ENCODE measurements at regions not wholly inside any gene's neighbourhood (a gene's known extent, or its start where the extent isn't known, plus 50 kb on each side); places are given as distances from the start of the nearest gene placed in this dataset.

GRCh38 chr4:89665662-89666061 lies 171.3 kb downstream of the SNCA start:
- DNase-seq = no peak

DNA sequence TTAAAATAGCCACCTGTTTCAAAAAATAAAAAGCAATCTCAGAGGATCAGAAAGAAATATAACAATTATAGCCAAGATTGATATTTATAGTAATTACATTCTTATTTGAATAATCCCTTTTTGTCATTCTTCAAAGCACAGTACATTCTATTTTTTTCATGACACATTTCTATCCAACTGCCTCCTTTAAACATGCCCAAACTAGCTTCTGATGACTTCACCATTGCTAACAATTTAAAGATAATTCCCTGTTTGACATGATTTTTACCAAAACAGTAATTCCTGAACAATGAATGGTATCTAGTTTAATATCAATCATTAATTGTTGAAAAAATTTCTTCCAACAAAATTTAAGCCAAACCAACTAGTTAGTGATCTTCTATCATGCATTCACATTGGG lies 172.4 kb downstream of the SNCA start:
- DNase-seq = no peak

DNA sequence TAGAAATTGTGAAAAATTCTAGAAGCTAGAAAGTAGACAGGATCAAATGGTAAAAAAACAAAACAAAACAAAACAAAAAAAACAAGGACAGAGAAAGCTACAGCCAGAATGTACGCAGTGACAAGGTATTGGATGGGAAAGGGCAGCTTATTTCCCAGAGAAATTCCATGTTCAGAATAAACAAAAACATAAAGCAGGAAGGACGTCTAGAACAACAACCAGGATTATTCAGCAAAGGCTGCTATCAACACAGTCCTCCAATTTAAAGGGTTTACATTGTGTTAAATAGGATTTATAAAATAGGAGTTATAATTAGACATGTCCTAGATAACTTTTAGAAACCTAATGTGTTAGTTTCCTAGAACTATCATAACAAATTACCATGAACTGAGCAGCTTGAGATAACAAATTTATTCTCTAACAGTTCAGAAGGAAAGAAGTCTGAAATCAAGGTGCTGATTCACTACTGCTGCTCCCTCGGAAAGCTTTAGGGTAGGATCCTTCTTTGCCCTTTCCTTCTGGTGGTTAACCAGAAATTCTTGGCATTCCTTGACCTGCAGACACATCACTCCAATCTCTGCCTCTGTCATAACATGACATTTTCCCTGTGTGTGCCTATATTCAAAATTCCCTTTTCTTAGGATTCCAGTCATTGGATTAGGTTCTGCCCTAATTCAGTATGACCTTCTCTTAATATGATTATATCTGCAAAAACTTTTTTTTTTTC lies 175.6 kb downstream of the SNCA start:
- DNase-seq = peak; percentile 83

DNA sequence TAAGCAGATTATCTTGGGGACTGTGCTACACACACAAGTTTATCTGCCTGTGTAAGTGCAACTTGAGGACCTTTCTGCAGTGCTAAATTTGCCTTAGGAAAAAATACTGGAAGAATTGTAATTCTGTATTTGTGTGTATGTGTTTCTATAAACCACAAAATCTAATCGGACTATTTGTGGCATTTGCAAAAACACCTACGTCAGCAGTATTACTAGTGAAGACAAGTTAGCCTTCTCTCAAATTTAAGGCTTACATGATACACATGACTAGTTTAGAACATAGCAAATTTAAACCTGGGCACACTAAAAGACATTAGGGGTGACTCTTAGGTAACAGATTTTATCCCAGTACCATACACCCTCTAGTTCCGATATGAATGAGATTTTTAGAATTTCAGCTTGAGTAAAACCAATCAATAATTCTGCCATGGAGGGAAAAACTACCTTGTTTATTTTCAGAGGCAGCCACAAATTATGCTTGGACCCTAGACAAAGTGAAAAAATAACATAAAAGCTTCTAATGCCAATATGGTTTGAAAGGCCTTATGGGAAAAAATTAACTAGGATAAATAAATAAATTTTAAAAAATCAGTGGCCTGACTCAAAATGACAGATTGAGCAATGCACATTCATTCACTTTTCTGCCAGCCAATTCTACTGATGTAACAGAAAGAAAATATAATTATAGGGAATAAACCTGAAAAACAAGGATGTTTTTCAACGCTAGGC lies 176.4 kb downstream of the SNCA start:
- peak; percentile 10 for DNase-seq

GRCh38 chr4:89658701-89659024 lies 178.3 kb downstream of the SNCA start:
- DNase-seq = no peak

DNA sequence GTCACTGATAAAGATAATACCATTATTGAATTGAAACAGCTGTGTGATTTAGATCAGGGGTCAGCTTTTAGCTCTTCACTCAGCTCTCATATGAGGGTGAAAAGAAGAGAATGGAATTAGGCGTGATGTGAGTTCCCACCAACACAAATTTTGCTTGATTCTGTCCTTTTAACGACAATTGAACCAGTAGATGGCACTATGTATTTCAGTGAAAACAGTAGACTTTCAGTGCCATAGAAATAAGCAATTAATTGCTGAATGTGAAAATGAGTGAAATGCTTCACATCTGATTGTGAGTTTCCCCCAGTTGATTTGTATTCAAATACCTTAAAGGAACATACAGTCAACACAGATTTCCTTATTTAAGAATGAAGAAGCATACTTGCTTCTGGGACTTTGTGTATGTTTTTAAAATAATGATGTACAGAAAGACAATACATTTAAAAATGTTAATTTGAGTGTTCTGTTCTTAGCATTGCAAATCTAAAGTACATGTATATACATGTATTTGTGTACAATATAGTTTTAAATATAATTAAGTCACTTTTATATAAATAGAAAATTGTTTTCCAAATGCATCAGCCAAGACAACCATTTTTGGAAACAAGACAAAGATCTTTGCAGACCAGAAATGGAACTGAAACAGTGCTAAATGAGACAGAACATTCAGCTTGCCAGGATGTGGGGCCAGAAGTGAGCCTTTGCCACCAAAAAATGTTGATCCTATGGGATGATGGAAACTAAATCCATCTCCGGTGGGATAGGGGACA lies 178.8 kb downstream of the SNCA start:
- DNase-seq = peak; percentile 44

DNA sequence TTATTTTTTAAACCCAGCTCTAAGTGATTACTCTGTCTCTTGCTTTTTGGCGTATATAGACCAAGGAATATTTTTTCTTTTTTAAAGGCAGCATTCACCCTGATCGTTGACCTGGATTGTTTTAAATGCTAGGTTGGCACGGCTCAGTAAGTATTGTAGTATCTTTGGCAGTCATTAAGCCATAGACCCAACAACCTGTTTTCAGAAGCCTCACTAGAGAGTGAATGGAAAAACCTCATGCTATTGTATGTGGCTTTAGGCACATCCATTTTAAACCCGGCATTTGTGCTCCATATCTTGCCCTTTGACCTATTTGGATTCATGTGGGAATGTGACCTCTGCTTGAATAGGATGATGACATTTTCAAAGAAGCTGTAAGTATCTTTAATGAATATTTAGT lies 183.9 kb downstream of the SNCA start:
- DNase-seq = no peak

DNA sequence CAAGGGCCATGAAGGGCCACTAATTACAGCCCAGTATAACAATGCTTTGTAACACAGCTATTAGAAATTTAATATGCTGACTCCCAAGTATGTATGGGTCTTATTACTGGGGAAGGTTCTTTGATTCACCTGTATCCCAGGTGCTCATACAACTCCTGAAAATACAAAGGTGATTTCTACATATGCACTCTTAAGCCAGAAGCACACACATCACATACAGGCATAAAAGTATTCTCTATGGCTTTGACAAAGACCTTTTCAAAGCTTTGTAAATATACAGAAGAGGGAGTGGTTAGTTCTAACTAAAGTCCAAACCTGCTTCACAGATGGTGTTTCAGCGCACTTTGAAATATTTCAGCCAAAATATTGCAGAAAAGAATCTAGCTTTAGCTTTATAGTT lies 191.5 kb downstream of the SNCA start:
- no peak for DNase-seq

DNA sequence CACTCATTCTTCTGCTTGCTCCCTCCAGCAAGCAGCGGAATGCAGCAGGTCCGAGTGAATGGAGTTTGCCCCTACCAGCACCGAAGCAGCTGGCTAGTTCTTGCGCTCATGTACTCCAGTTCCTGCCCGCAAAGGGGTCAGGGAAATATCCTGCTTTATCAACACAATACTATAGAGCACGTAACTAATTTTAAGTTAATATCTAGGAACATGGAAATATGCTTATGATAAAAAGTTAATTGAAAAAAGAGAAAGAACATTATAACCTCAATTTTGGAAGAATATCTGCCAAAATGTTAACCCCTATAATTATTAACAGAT lies 195.6 kb downstream of the SNCA start:
- no peak for DNase-seq

- DNase-seq = peak; percentile 58
These were observed 196.2 kb downstream of the SNCA start for GRCh38 chr4:89640620-89641366.

DNA sequence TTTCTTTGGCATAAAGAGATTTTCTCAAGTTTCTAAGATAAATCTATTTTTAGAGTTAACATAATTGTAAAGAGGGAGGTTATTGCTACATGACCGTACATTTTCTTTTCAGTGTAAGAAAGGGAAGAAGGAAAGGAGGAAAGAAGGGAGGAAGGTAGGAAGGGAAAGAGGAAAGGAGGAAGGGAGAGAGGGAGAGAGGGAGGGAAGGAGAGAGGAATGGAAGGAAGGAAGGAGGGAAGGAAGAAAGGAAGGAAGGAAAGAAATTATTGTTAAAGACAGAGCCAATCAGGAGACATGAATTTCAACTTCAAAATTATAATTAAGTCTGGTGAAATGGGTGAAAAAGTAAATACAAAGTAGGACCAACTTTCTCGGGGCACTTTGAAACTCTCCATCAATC lies 197.6 kb downstream of the SNCA start:
- DNase-seq = no peak

- no peak for DNase-seq
These were observed 211.2 kb downstream of the SNCA start for GRCh38 chr4:89625599-89626293.

DNA sequence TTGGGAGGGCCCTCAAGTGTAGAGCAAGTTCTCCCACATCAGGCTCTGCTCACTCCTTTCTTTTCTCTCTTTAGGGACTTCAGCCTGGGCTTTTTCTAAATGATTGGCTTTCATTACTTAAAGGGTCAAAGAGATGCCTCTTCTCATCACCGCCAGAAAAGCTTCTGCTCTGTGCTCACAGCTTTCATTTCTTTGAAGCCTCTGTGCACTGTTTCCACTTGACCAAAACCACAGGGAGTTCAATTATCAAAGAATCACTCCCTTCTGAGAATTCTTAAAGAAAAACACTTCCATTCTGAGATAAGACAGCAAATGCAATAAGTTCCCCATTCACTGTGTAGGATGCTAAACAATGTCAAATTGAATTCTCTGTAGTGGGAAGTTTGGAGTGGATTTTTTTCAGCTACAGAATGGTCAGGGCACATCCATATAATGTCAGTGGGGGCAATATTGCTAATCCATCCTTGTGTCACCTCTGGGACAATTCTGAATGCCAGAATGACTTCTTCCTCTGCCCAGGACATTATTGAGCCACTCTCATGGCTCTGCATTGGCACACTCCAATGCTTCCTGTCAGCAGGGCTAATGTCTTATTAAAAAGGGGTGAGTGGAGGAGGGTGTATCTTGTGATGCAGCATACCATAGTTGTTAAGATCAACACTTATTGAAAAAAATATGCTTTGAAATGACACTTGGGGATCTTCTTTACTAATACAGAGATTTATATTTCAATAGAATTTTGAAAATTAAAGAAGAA lies 217.6 kb downstream of the SNCA start:
- DNase-seq = no peak

GRCh38 chr4:89618151-89618550 lies 218.8 kb downstream of the SNCA start:
- DNase-seq = no peak

DNA sequence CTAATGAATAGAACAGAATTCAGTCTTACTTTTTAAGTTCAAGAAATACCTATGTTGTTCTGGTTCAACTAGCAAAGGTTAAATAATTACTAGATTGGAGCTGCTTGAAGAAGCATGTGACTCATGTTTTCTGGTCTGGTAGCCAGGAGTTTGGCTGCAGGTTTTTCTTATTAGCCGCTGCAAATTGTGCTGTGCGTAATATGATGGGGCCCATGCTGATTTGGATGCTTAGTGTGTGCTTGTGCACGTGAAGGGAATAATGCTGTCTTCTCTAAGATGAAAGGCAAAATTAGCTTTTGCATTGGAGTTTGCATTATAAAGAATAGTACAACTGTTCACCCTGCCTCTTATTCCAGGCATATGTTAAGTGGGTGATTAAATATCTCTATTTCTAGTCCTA lies 219.6 kb downstream of the SNCA start:
- DNase-seq = peak; percentile 0

GRCh38 chr4:89616382-89616781 lies 220.6 kb downstream of the SNCA start:
- DNase-seq = no peak

GRCh38 chr4:89615051-89615450 lies 221.9 kb downstream of the SNCA start:
- DNase-seq = no peak

GRCh38 chr4:89614155-89614554 lies 222.8 kb downstream of the SNCA start:
- no peak for DNase-seq

- no peak for DNase-seq
These were observed 226.7 kb downstream of the SNCA start for GRCh38 chr4:89610236-89610635.

- DNase-seq = no peak
These were observed 227.2 kb downstream of the SNCA start for GRCh38 chr4:89609756-89610155.

DNA sequence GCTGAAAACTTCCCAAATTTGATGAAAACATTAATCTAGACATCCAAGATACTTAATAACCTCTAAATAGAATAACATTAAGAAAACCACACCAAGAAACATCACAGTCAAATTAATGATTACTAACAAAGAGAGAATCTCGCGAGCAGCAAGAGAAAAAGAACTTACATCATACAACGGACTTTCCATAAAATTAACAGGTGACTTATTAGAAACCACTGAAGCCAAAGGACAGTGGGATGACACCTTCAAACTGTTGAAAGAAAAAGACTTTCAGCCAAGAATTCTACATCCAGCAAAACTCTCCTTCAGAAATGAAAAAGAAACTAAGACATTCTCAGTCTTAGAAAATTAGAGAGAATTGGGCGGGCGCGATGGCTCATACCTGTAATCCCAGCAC lies 232.0 kb downstream of the SNCA start:
- no peak for DNase-seq

- DNase-seq = no peak
These were observed 237.9 kb downstream of the SNCA start for GRCh38 chr4:89599026-89599425.

All from fibroblast of upper back skin (primary cell).